ENCODE measurements at regions not wholly inside any gene's neighbourhood (a gene's known extent, or its start where the extent isn't known, plus 50 kb on each side); places are given as distances from the start of the nearest gene placed in this dataset.

GRCh38 chr14:94998110-94998509, 159.2 kb downstream of the DICER1 start:
- H3K27me3 ChIP-seq (ENCODE audit: control insufficient read depth, insufficient read depth, low read length): no peaks in the 10 kb centered on the region
- intact Hi-C loops (cut with DNase I): no loop called here
- TF ChIP-seq CTCF (IDR thresholded peaks at IDR 0.05; ENCODE audit: borderline replicate concordance, extremely low read depth, insufficient read depth): no peak

DNA sequence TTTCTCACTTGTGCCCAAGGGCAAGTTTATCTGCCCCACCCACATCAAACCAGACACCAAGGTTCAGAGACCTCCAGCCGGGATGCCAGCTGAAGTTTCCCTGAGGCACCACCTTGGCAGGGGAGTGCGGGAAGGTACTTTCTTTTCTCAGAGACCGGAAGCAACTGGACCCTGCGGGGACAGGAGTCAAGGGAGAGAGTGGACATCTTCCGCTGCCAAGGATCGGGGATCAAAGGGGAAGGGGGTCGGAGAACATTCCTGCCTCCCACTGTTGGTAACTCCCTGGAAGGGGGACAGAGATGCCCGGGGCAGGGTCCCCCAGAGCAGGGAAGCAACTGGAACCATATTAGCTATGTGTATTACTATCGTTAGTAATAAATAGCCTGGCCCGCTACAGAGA, 161.8 kb downstream of the DICER1 start:
- Histone ChIP-seq H3K4me1 (ENCODE audit: control insufficient read depth in 2 of 3, insufficient read depth in 2 of 3, low read depth in 1 of 3, low read length in 3 of 3) (no peaks in the 10 kb centered on the region), H3K9me3 (ENCODE audit: control insufficient read depth in 2 of 3, insufficient read depth in 1 of 3, low read length in 3 of 3) (no peaks in the 10 kb centered on the region), H3K27ac (ENCODE audit: low read depth in 2 of 2, low read length in 2 of 2) (no peak overlapping the region), H3K9ac (ENCODE audit: low read length in 3 of 3) (no peak overlapping the region), H3K36me3 (ENCODE audit: control insufficient read depth in 2 of 3, insufficient read depth in 3 of 3, low read length in 3 of 3) (no peaks in the 10 kb centered on the region), H3K4me3 (ENCODE audit: low read length in 3 of 3) (no peak overlapping the region), H3K27me3 (ENCODE audit: control insufficient read depth, insufficient read depth, low read length) (no peaks in the 10 kb centered on the region)
- intact Hi-C loops (cut with DNase I): no loop called here
- no peak for DNase-seq
- FAIRE-seq: no peak
- no peak for TF ChIP-seq CTCF (IDR thresholded peaks at IDR 0.05; ENCODE audit: borderline replicate concordance, extremely low read depth, insufficient read depth)

More at GRCh38 chr14:94998110-94998509, 159.2 kb downstream of the DICER1 start:
- H3K4me1 ChIP-seq (ENCODE audit: control insufficient read depth in 2 of 3, insufficient read depth in 2 of 3, low read depth in 1 of 3, low read length in 3 of 3): no peaks in the 10 kb centered on the region
- DNase-seq (no peak), FAIRE-seq (no peak)
- H3K9me3 ChIP-seq (ENCODE audit: control insufficient read depth in 2 of 3, insufficient read depth in 1 of 3, low read length in 3 of 3): no peaks in the 10 kb centered on the region
- no peaks in the 10 kb centered on the region for H3K36me3 ChIP-seq (ENCODE audit: control insufficient read depth in 2 of 3, insufficient read depth in 3 of 3, low read length in 3 of 3)
- H3K9ac ChIP-seq (ENCODE audit: low read length in 3 of 3): no peak overlapping the region
- no peak overlapping the region for H3K4me3 ChIP-seq (ENCODE audit: low read length in 3 of 3)
- no peak overlapping the region for H3K27ac ChIP-seq (ENCODE audit: low read depth in 2 of 2, low read length in 2 of 2)

GRCh38 chr14:94994245-94994644, 163.1 kb downstream of the DICER1 start:
- Histone ChIP-seq H3K27ac (ENCODE audit: low read depth in 2 of 2, low read length in 2 of 2) (no peak overlapping the region), H3K9me3 (ENCODE audit: control insufficient read depth in 2 of 3, insufficient read depth in 1 of 3, low read length in 3 of 3) (no peaks in the 10 kb centered on the region), H3K4me3 (ENCODE audit: low read length in 3 of 3) (no peak overlapping the region), H3K4me1 (ENCODE audit: control insufficient read depth in 2 of 3, insufficient read depth in 2 of 3, low read depth in 1 of 3, low read length in 3 of 3) (no peaks in the 10 kb centered on the region), H3K36me3 (ENCODE audit: control insufficient read depth in 2 of 3, insufficient read depth in 3 of 3, low read length in 3 of 3) (no peaks in the 10 kb centered on the region), H3K27me3 (ENCODE audit: control insufficient read depth, insufficient read depth, low read length) (no peaks in the 10 kb centered on the region), H3K9ac (ENCODE audit: low read length in 3 of 3) (no peak overlapping the region)
- no peak for FAIRE-seq
- intact Hi-C loops (cut with DNase I): no loop called here
- TF ChIP-seq CTCF (IDR thresholded peaks at IDR 0.05; ENCODE audit: borderline replicate concordance, extremely low read depth, insufficient read depth): no peak
- no peak for DNase-seq

DNA sequence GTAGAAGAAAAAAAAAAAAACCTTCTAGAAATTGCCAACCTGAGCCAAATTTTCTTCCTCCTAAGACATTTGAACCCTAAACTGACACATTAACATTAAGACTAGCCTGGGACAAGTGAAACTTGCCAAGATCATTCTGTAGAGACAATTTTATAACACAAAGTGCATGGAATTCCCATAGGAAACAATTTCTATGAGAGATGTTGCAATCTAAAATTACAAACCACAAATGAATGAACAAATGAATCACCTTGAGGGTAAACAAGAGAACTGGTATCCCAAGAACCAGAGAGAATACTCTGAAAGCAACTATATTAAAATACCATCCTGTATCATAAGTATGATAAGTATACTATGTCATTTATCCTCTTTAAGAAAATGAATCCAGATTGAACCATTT, 165.3 kb downstream of the DICER1 start:
- no peak for TF ChIP-seq CTCF (IDR thresholded peaks at IDR 0.05; ENCODE audit: borderline replicate concordance, extremely low read depth, insufficient read depth)
- no peaks in the 10 kb centered on the region for H3K27me3 ChIP-seq (ENCODE audit: control insufficient read depth, insufficient read depth, low read length)
- DNase-seq (no peak), FAIRE-seq (no peak)
- no peak overlapping the region for H3K9ac ChIP-seq (ENCODE audit: low read length in 3 of 3)
- H3K36me3 ChIP-seq (ENCODE audit: control insufficient read depth in 2 of 3, insufficient read depth in 3 of 3, low read length in 3 of 3): no peaks in the 10 kb centered on the region
- no peaks in the 10 kb centered on the region for H3K4me1 ChIP-seq (ENCODE audit: control insufficient read depth in 2 of 3, insufficient read depth in 2 of 3, low read depth in 1 of 3, low read length in 3 of 3)
- no peak overlapping the region for H3K27ac ChIP-seq (ENCODE audit: low read depth in 2 of 2, low read length in 2 of 2)
- intact Hi-C loops (cut with DNase I): no loop called here
- peaks cover 0 to 5% (median 0%) of the 10 kb centered on the region in 3 donors for H3K9me3 ChIP-seq (ENCODE audit: control insufficient read depth in 2 of 3, insufficient read depth in 1 of 3, low read length in 3 of 3)
- no peak overlapping the region for H3K4me3 ChIP-seq (ENCODE audit: low read length in 3 of 3)

Measured in kidney (tissue), 13 donors.